Activated CD8-positive, alpha-beta memory T cell treated with anti-CD3 and anti-CD28 coated beads for 36 hours (primary cell): ENCODE measurements at regions not wholly inside any gene's neighbourhood (a gene's known extent, or its start where the extent isn't known, plus 50 kb on each side); places are given as distances from the start of the nearest gene placed in this dataset.
"Not testable (repeated sequence)": the region's sequence is repeated elsewhere in the genome, so short reads cannot be mapped to it uniquely, and the experiment has no call there.

Experiments used
- CTCF ChIA-PET: fragments of 350-600 bp; sonication (Branson Sonifier 250); formaldehyde crosslinking; loops from one replicate; lab custom pipeline; 2021; ENCODE audit warnings: antibody characterized with exemption; lab: Charles Lee
- POLR2A ChIA-PET: fragments of 350-600 bp; sonication (Branson Sonifier 250); formaldehyde crosslinking; loops from one replicate; lab custom pipeline; 2021; ENCODE audit warnings: antibody characterized with exemption; lab: Charles Lee

- CTCF ChIA-PET, result no interaction called here
- POLR2A ChIA-PET, result no interaction called here
These were observed 101.2 kb upstream of the SMAD3 start for GRCh38 chr15:66964111-66964738.

- ChIA-PET POLR2A (no interaction called here), CTCF (no interaction called here)
These were observed 100.6 kb upstream of the SMAD3 start for GRCh38 chr15:66964791-66965190.

GRCh38 chr15:66965201-66965900 is 100.1 kb upstream of the SMAD3 start:
- ChIA-PET CTCF (no interaction called here), POLR2A (no interaction called here)

GRCh38 chr15:66966256-66966655 is 99.1 kb upstream of the SMAD3 start:
- ChIA-PET POLR2A (no interaction called here), CTCF (no interaction called here)

GRCh38 chr15:66968806-66969596 is 96.4 kb upstream of the SMAD3 start:
- CTCF ChIA-PET, result no interaction called here
- POLR2A ChIA-PET, result no interaction called here

- CTCF ChIA-PET, POLR2A ChIA-PET: not testable (repeated sequence)
These were observed 91.3 kb upstream of the SMAD3 start for GRCh38 chr15:66974131-66974530.

- POLR2A ChIA-PET, CTCF ChIA-PET: not testable (repeated sequence)
These were observed 89.2 kb upstream of the SMAD3 start for GRCh38 chr15:66976106-66976640.

GRCh38 chr15:66980326-66980725 is 85.1 kb upstream of the SMAD3 start:
- POLR2A ChIA-PET, CTCF ChIA-PET: not testable (repeated sequence)

- POLR2A ChIA-PET, result no interaction called here
- CTCF ChIA-PET, result no interaction called here
These were observed 83.6 kb upstream of the SMAD3 start for GRCh38 chr15:66981771-66982170.

GRCh38 chr15:66982250-66982649 is 83.2 kb upstream of the SMAD3 start:
- ChIA-PET CTCF (interaction anchor here (0.6 kb wide), 1 partner anchor 34 kb away, joined by 3 read pairs; no protein-coding TSS in a partner anchor), POLR2A (no interaction called here)

GRCh38 chr15:66982816-66983215 is 82.6 kb upstream of the SMAD3 start:
- CTCF ChIA-PET, result interaction anchor here (0.6 kb wide), 1 partner anchor 33 kb away, joined by 3 read pairs; no protein-coding TSS in a partner anchor
- POLR2A ChIA-PET, result no interaction called here

GRCh38 chr15:66985653-66986052 is 79.7 kb upstream of the SMAD3 start:
- ChIA-PET POLR2A (no interaction called here), CTCF (no interaction called here)

- ChIA-PET CTCF (no interaction called here), POLR2A (no interaction called here)
These were observed 78.5 kb upstream of the SMAD3 start for GRCh38 chr15:66986951-66987350.

GRCh38 chr15:66993090-66993489 is 72.3 kb upstream of the SMAD3 start:
- ChIA-PET POLR2A (no interaction called here), CTCF (no interaction called here)

GRCh38 chr15:66993874-66994696 is 71.3 kb upstream of the SMAD3 start:
- POLR2A ChIA-PET, result no interaction called here
- CTCF ChIA-PET, result no interaction called here

- POLR2A ChIA-PET, result no interaction called here
- CTCF ChIA-PET, result no interaction called here
These were observed 70.3 kb upstream of the SMAD3 start for GRCh38 chr15:66994927-66995656.

GRCh38 chr15:66996094-66996493 is 69.3 kb upstream of the SMAD3 start:
- CTCF ChIA-PET, result no interaction called here
- POLR2A ChIA-PET, result no interaction called here

GRCh38 chr15:66997212-66997611 is 68.2 kb upstream of the SMAD3 start:
- POLR2A ChIA-PET, result no interaction called here
- CTCF ChIA-PET, result no interaction called here

- POLR2A ChIA-PET, CTCF ChIA-PET: not testable (repeated sequence)
These were observed 67.2 kb upstream of the SMAD3 start for GRCh38 chr15:66998234-66998633.
